SK-N-MC (cell line): ENCODE measurements at regions not wholly inside any gene's neighbourhood (a gene's known extent, or its start where the extent isn't known, plus 50 kb on each side); places are given as distances from the start of the nearest gene placed in this dataset.

Source experiments
- DNase-seq: peaks from one replicate; pipeline ENCODE4 v3.0.0-alpha.2; 2011; ENCODE audit warnings: low read depth, low spot score
- H3K27ac ChIP-seq: fragments of 200-600 bp; sonication (generic); 2 replicates; pipeline ENCODE4 v1.5.1; 2016; ENCODE audit warnings: mixed run types
- H3K36me3 ChIP-seq: fragments of 200-600 bp; sonication (generic); 2 replicates; pipeline ENCODE4 v1.6.1; 2017; ENCODE audit warnings: antibody characterized with exemption, low read length, mixed read lengths; ENCODE audit not compliant: insufficient read depth
- H3K4me3 ChIP-seq: fragments of 200-600 bp; sonication (generic); 2 replicates; pipeline ENCODE4 v1.5.1; 2016
- H3K9ac ChIP-seq: fragments of 200-600 bp; sonication (generic); 2 replicates; pipeline ENCODE4 v1.8.0; 2017; ENCODE audit warnings: mixed run types, mixed read lengths; ENCODE audit not compliant: insufficient read length
- H3K9me3 ChIP-seq: fragments of 200-600 bp; sonication (generic); 2 replicates; pipeline ENCODE4 v1.6.1; 2017; ENCODE audit warnings: low read depth, mild to moderate bottlenecking, antibody characterized with exemption, low read length, moderate library complexity, mixed read lengths
- EZH2 ChIP-seq: fragments of 200-600 bp; sonication (generic); IDR thresholded peaks from one replicate; pipeline ENCODE4 v1.6.1; 2017; ENCODE audit warnings: antibody characterized with exemption
- FOXP2 ChIP-seq: optimal IDR thresholded peaks from 2 replicates; pipeline ENCODE3; 2011; ENCODE audit warnings: mild to moderate bottlenecking, moderate library complexity; ENCODE audit not compliant: insufficient read depth; ENCODE audit errors: extremely low read length, control extremely low read depth
- POLR2AphosphoS5 ChIP-seq: IDR thresholded peaks from 2 replicates; pipeline ENCODE4 v1.6.1; 2012; ENCODE audit warnings: mild to moderate bottlenecking, low read depth, low read length, borderline replicate concordance

DNA sequence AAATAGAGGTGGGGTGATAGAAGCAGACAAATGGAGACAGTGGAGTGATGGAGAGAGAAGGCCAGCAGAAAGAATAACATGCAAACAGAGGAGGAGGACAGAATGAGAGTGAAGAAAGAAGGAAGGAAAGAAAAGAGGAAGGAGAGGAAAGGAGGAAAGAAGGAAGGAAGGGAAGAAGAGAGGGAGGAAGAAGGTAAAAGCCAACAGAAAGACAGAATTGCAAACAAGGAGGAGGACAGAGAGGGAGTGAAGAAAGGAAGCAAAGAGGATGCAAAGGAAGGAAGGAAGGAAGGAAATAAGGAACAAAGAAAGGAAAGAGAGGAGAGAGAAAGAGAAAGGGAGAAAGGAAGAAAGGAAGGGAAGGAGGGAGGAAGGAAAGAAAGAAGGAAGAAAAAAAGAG is 444.0 kb downstream of the IRS1 start:
- no peaks in the 10 kb centered on the region for H3K36me3 ChIP-seq
- H3K4me3 ChIP-seq, result no peak overlapping the region
- H3K9me3 ChIP-seq, result no peaks in the 10 kb centered on the region
- H3K9ac ChIP-seq, result no peak overlapping the region
- no peak overlapping the region for H3K27ac ChIP-seq
- no peak for TF ChIP-seq EZH2
- no peak for TF ChIP-seq POLR2AphosphoS5
- no peak for TF ChIP-seq FOXP2
- no peak for DNase-seq

- no peak overlapping the region for H3K27ac ChIP-seq
- no peaks in the 10 kb centered on the region for H3K36me3 ChIP-seq
- DNase-seq, result no peak
- H3K9me3 ChIP-seq, result no peaks in the 10 kb centered on the region
- no peak overlapping the region for H3K9ac ChIP-seq
- no peak for TF ChIP-seq POLR2AphosphoS5
- TF ChIP-seq EZH2, result no peak
- TF ChIP-seq FOXP2, result no peak
- H3K4me3 ChIP-seq, result no peak overlapping the region
These were observed 445.2 kb downstream of the IRS1 start for GRCh38 chr2:226354434-226354833.

DNA sequence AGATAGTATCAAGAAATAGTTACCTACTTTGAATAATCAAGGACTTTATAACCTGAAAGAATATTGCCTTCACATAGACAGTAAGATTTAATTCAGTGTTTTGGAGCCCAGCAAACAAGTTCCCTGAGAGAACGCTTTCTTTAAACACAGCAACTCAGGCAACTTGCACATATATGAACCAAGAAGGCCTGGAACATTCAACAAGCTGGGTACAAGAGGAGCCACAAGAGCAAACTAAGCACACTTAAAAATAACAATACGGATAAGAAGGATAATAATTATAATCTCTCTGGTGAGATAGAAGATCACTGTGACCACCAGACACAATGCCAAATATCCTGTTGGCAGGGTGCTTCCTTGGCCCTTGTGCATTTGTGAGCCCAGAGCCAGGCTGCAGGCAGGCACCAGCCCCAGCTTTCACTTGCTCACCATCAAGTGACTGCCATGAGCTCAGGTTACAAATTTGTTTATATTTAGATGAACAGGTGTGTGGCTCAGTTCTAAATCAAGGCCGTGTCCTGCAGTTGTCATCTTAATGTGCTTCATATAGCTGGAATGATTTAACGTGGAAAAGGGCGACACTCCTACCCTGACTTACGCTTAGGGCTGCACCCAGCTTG is 446.6 kb downstream of the IRS1 start:
- Histone ChIP-seq H3K36me3 (no peaks in the 10 kb centered on the region), H3K27ac (no peak overlapping the region), H3K9me3 (no peaks in the 10 kb centered on the region), H3K4me3 (no peak overlapping the region), H3K9ac (no peak overlapping the region)
- TF ChIP-seq FOXP2, result no peak
- TF ChIP-seq EZH2, result no peak
- TF ChIP-seq POLR2AphosphoS5, result no peak
- DNase-seq, result no peak

DNA sequence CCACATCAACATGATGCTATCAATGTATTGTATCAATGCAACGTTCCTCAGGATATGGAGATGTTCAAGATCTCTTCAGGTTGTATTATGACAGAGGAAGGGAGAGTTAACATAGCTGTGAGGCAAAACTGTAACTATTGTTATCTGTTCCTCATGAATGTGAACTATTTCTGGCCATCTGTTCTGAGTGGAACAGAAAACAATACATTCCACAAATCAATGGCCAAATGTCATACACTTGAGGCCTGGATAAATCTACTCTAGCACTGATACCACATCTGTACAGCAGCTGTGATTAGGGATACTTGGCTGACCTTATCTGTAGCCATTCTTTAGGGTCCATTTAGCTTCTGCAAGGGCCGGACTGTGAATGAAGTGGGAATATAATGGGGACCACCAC is 447.9 kb downstream of the IRS1 start:
- Histone ChIP-seq H3K9ac (no peak overlapping the region), H3K27ac (no peak overlapping the region), H3K4me3 (no peak overlapping the region), H3K9me3 (no peaks in the 10 kb centered on the region), H3K36me3 (no peaks in the 10 kb centered on the region)
- DNase-seq, result no peak
- TF ChIP-seq FOXP2 (no peak), EZH2 (no peak), POLR2AphosphoS5 (no peak)

DNA sequence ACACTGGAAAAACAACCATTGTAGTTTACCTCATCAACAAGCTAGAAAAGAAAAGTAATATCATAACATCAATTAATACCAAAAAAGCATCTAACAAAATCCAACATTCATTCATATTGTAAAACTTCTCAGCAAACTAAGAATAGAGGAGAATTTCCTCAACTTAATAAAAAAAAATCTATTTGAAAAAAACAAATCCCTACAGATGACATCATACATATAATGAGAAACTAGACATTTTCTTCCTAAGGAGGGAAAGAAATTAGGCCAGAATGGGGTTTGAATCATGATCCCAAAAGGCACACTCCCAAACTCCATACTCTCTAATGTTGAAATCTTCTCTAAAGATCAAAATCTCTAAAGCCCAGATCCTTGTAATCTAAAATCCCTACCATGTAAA is 460.0 kb downstream of the IRS1 start:
- no peak for DNase-seq
- Histone ChIP-seq H3K9ac (no peak overlapping the region), H3K36me3 (no peaks in the 10 kb centered on the region), H3K9me3 (no peaks in the 10 kb centered on the region), H3K27ac (no peak overlapping the region), H3K4me3 (no peak overlapping the region)
- TF ChIP-seq POLR2AphosphoS5 (no peak), EZH2 (no peak), FOXP2 (no peak)

GRCh38 chr2:226338825-226339224 is 460.8 kb downstream of the IRS1 start:
- Histone ChIP-seq H3K9ac (no peak overlapping the region), H3K36me3 (no peaks in the 10 kb centered on the region), H3K4me3 (no peak overlapping the region), H3K27ac (no peak overlapping the region), H3K9me3 (no peaks in the 10 kb centered on the region)
- TF ChIP-seq POLR2AphosphoS5, result no peak
- TF ChIP-seq FOXP2, result no peak
- no peak for DNase-seq

DNA sequence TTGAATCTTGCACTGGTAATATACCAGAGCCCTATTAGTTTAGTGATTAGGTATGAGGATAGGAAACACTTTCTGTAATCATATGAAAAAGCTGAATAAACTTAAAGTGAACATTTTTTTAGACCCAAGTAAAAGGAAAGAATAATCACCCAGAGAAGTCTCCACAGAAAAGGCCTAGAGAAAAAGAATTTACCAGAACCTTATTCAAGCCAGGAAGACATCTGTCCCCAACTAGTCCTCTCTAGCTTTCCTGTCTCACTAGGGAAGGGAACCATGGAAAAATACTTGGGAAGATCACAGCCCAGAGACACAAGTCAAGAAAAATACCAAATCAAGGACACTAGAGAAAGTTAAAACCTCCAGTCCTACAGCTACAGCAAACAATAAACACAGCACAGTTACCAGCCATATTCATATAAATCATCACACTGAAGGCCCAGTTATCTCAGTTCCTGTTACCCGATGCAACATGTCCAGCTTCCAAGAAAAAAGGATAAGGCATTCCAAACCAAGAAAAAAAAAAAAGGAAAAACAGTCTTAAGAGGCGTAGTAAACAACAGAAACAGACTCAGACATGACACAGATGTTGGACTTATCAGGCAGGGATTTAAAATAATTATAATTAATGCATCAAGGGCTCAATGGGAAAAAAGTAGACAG is 461.5 kb downstream of the IRS1 start:
- H3K36me3 ChIP-seq, result no peaks in the 10 kb centered on the region
- no peaks in the 10 kb centered on the region for H3K9me3 ChIP-seq
- H3K27ac ChIP-seq, result no peak overlapping the region
- H3K9ac ChIP-seq, result no peak overlapping the region
- no peak for TF ChIP-seq FOXP2
- TF ChIP-seq EZH2, result no peak
- TF ChIP-seq POLR2AphosphoS5, result no peak
- no peak for DNase-seq
- no peak overlapping the region for H3K4me3 ChIP-seq

DNA sequence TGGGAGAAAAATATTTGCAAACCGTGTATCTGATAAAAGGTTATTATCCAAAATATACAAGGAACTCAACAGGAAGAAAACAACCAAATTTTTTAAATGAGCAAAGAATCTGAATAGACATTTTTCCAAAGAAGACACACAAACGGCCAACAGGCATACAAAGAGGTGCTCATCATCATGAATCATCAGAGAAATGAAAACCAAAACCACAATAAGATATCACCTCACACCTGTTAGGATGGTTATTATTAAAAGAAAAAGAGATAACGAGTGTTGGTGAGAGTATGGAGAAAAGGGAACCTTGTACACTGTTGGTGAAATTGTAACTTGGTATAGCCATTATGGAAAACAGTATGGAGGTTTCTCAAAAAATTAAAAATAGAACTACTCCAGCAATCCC is 463.3 kb downstream of the IRS1 start:
- no peaks in the 10 kb centered on the region for H3K36me3 ChIP-seq
- no peak overlapping the region for H3K9ac ChIP-seq
- no peak overlapping the region for H3K27ac ChIP-seq
- DNase-seq, result no peak
- no peaks in the 10 kb centered on the region for H3K9me3 ChIP-seq
- H3K4me3 ChIP-seq, result no peak overlapping the region
- no peak for TF ChIP-seq FOXP2
- no peak for TF ChIP-seq EZH2
- no peak for TF ChIP-seq POLR2AphosphoS5

GRCh38 chr2:226334981-226335720 is 464.5 kb downstream of the IRS1 start:
- TF ChIP-seq POLR2AphosphoS5 (no peak), FOXP2 (no peak), EZH2 (no peak)
- Histone ChIP-seq H3K9ac (no peak overlapping the region), H3K4me3 (no peak overlapping the region), H3K27ac (no peak overlapping the region), H3K9me3 (no peaks in the 10 kb centered on the region), H3K36me3 (no peaks in the 10 kb centered on the region)
- no peak for DNase-seq
